Peyer's patch (tissue), 4 donors: ENCODE measurements at regions not wholly inside any gene's neighbourhood (a gene's known extent, or its start where the extent isn't known, plus 50 kb on each side); places are given as distances from the start of the nearest gene placed in this dataset.

ENCODE experiments used
- CTCF ChIP-seq, 6 experiments: fragments of 450-650 bp in 4 of 6; fragments of 200-600 bp in 2 of 6; sonication (generic) in 1 of 6; IDR thresholded peaks; one replicate each; pipeline ENCODE4 v1.5.1; 2017 to 2019; ENCODE audit warnings: antibody characterized with exemption in 6 of 6, mild to moderate bottlenecking in 3 of 6, moderate library complexity in 1 of 6
- POLR2A ChIP-seq, 2 donors: fragments of 450-650 bp; IDR thresholded peaks; one replicate each; pipeline ENCODE4 v1.5.1; 2017; ENCODE audit warnings: antibody characterized with exemption in 2 of 2, mild to moderate bottlenecking in 2 of 2, moderate library complexity in 2 of 2

GRCh38 chr1:208397286-208397685 lies 153.1 kb upstream of the PLXNA2 start:
- TF ChIP-seq CTCF (IDR thresholded peaks at IDR 0.05): no peak
- no peak for TF ChIP-seq POLR2A (IDR thresholded peaks at IDR 0.05)
